K562 (cell line): ENCODE measurements at regions not wholly inside any gene's neighbourhood (a gene's known extent, or its start where the extent isn't known, plus 50 kb on each side); places are given as distances from the start of the nearest gene placed in this dataset.

Experiments
- E4F1 ChIP-seq: fragments of 250-450 bp; sonication (Bioruptor Pico); IDR thresholded peaks from 2 replicates; pipeline ENCODE4 v1.5.0; 2021; ENCODE audit warnings: mild to moderate bottlenecking, borderline replicate concordance
- ETV5 ChIP-seq: sonication (generic); formaldehyde crosslinking; IDR thresholded peaks from 2 replicates; pipeline ENCODE4 v1.4.0; 2020; ENCODE audit warnings: low read depth, mild to moderate bottlenecking, missing genetic modification reagents
- MBD1 ChIP-seq: fragments of 250-450 bp; sonication (Bioruptor Pico); IDR thresholded peaks from 2 replicates; pipeline ENCODE4 v1.8.0; 2022; ENCODE audit warnings: inconsistent platforms
- POLR2AphosphoS5 ChIP-seq: IDR thresholded peaks from 2 replicates; pipeline ENCODE4 v1.6.1; 2011; ENCODE audit warnings: mild to moderate bottlenecking, low read depth, low read length, moderate library complexity; ENCODE audit not compliant: control insufficient read depth, insufficient read depth
- SMC3 ChIP-seq: conservative IDR thresholded peaks from 2 replicates; pipeline ENCODE4 v1.6.1; 2011; ENCODE audit warnings: low read depth, low read length, improper control_type of control experiment; ENCODE audit not compliant: insufficient read depth
- SP1 ChIP-seq: sonication (generic); formaldehyde crosslinking; IDR thresholded peaks from 2 replicates; pipeline ENCODE4 v1.8.1; 2022; ENCODE audit warnings: mild to moderate bottlenecking, missing genetic modification reagents
- XRCC5 ChIP-seq: fragments of 200-400 bp; formaldehyde crosslinking; IDR thresholded peaks from 2 replicates; pipeline ENCODE4 v1.6.1; 2017; ENCODE audit warnings: low read depth, mild to moderate bottlenecking, low read length
- ZBTB8A ChIP-seq: fragments of 450-650 bp; IDR thresholded peaks from 2 replicates; pipeline ENCODE4 v1.6.1; 2018; ENCODE audit warnings: mild to moderate bottlenecking, moderate library complexity; ENCODE audit not compliant: partially characterized antibody

DNA sequence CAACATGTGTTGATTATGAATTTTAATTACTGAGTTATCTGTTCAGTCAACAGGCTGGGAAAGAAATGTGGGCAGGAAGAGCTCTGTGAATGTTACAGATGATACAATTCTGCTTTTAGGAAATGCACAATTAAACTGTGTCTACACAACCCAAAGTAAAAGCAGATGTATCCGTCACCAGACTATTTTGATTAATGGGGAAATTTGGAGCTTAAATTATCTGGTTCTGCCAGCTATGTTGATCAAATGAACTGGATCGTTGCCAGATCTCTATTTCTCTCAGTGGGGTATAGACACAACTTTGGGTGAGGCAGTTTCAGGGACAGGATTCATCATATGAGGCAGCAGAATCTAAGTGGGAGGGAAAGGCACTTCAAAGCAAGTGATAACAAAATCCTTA is 136.5 kb downstream of the NEUROD6 start:
- no peak for TF ChIP-seq POLR2AphosphoS5
- TF ChIP-seq ZBTB8A, result no peak
- TF ChIP-seq MBD1 (CRISPR knock-in tag), result no peak
- no peak for TF ChIP-seq SP1 (CRISPR knock-in tag)
- no peak for TF ChIP-seq SMC3
- TF ChIP-seq ETV5, result no peak
- TF ChIP-seq E4F1 (CRISPR knock-in tag), result no peak
- TF ChIP-seq XRCC5, result no peak
